ENCODE measurements at regions not wholly inside any gene's neighbourhood (a gene's known extent, or its start where the extent isn't known, plus 50 kb on each side); places are given as distances from the start of the nearest gene placed in this dataset.

GRCh38 chr11:87736928-87737327 is 438.3 kb downstream of the RAB38 start:
- TF ChIP-seq CTCF (conservative IDR thresholded peaks at IDR 0.05; ENCODE audit: low read length): no peak
- no peak for TF ChIP-seq EZH2phosphoT487 (IDR thresholded peaks at IDR 0.05; ENCODE audit: borderline replicate concordance)
